ENCODE measurements at regions not wholly inside any gene's neighbourhood (a gene's known extent, or its start where the extent isn't known, plus 50 kb on each side); places are given as distances from the start of the nearest gene placed in this dataset.
A peak's percentile ranks its signal among the peaks of the same experiment; 100 is the strongest.

GRCh38 chr6:142561511-142562265, 259.9 kb downstream of the ADGRG6 start:
- DNase-seq (ENCODE audit: low read depth): no peak

- no peak for DNase-seq (ENCODE audit: low read depth)
Observed at GRCh38 chr6:142562865-142563264, 261.1 kb downstream of the ADGRG6 start.

- peak; percentile 34 for DNase-seq (ENCODE audit: low read depth)
Observed at GRCh38 chr6:142566628-142567396, 265.0 kb downstream of the ADGRG6 start.

DNA sequence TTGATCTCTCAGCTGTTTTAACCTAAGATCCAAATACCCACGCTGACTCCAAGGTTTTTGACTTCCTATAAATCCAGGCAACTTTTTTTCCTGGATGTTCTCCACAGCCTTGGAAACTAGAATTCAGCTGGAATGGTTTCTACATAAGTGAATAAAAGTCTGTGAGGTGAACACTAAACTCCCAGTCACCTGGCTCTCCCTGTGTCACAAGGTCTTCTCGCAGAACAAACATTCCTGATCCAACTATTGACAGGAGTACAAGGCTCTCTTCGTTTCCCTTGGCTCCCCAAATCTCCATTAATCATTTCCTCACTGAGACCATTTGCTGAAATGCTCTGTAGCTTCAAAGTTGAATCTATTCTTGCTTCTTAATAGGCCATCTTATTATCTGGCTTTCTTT, 265.7 kb downstream of the ADGRG6 start:
- no peak for DNase-seq (ENCODE audit: low read depth)

- no peak for DNase-seq (ENCODE audit: low read depth)
Observed at GRCh38 chr6:142568857-142569597, 267.2 kb downstream of the ADGRG6 start.

GRCh38 chr6:142569676-142570075, 267.9 kb downstream of the ADGRG6 start:
- DNase-seq (ENCODE audit: low read depth): no peak

DNA sequence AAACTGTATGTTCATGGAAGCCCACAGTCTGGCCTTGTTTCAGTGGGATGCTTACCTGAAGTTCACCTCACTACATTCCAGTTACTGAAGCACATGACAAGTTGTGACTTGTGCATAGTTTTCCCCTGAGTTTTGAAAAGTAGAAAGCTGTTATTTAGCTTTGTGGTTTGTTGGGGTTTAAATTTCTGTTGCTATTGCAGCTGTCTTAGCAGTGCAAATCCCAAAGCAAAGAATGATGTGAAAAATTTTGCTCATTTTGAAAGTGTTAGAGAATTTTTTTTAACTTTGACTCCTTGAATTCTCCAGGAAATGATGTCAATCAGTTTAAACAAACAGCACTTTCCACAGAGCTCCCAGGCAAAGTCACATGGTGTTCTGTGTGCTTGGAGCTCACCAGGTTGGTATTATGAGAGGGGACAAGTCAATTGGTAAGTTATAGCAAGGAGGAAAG, 268.4 kb downstream of the ADGRG6 start:
- DNase-seq (ENCODE audit: low read depth): no peak

DNA sequence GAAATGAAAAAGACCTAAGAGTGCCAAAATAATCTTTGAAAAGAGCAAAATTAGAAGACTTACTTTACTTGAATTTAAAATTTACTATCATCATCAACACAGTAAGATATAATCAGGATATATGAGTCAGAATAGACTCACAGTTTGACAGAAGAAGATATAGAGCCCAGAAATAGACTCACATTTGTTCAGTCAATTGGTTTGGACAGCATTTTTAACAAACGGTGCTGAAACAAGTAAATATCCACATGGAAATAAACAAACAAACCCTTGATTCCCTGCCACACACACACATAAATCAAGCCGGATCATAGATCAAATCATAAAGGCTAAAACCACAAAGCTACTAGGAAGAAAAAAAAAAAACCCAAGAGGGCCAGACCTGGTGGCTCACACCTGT, 291.1 kb downstream of the ADGRG6 start:
- DNase-seq (ENCODE audit: low read depth): no peak

DNA sequence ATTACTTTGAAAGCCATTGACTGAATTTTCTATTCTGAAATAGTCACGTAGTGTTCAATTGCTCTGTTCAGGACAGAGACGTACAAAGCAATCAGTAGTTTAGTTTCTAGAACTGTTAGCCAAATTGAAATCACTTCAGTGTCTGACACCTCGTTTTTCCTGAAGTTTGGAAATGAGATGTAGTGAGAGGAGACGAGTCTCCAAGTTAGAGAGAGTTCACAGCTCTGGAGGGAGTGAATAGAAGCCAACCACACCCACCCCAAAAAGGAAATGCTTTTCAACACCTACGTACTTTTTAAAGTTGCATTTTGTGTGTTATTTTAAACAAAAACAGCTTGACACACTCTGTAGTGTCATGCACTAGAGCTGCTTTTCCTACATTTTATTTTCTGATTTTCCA, 296.0 kb downstream of the ADGRG6 start:
- DNase-seq (ENCODE audit: low read depth): no peak

GRCh38 chr6:142601427-142601826, 299.6 kb downstream of the ADGRG6 start:
- no peak for DNase-seq (ENCODE audit: low read depth)

- no peak for DNase-seq (ENCODE audit: low read depth)
Observed at GRCh38 chr6:142602972-142603371, 301.2 kb downstream of the ADGRG6 start.

GRCh38 chr6:142605922-142606485, 304.2 kb downstream of the ADGRG6 start:
- DNase-seq (ENCODE audit: low read depth): peak; percentile 49

DNA sequence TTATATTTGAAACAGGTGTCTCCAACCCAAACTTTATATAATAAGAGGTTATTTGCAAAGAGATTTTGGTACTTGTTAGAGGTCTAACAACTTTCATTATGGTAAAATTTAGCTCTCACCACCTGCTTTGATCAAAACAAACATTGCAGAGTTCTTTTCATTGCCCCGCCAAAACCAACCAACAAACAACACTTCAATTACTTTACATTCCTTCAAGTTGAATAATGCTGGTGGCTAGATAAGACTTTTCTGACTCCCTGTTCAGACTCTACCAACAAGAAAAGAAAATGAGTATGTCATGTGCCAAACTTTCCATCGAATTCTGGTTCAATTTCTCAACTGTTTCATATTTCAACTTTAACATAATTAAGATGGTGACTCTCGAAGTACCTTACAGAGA, 311.1 kb downstream of the ADGRG6 start:
- no peak for DNase-seq (ENCODE audit: low read depth)

DNA sequence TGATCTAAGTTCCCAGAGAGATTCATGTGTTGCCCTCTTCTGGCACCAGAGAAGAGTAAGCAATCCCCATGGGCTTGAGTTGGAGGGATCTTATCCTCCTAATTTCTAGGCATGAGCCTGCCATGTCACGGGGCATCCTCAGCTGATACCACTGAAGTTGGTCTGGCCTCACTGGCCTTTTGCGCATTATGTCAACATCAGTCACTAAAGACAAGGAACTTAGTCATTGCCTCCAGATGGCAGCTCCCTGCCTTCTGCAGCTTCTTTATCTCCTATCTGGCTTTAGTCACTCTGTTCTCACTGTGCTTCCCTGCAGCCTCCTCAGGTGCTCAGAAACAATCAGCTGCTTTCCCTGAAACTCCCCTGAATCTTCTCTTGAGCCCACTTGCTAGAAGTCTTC, 312.2 kb downstream of the ADGRG6 start:
- DNase-seq (ENCODE audit: low read depth): no peak

- DNase-seq (ENCODE audit: low read depth): no peak
Observed at GRCh38 chr6:142617158-142617557, 315.4 kb downstream of the ADGRG6 start.

GRCh38 chr6:142621822-142622221, 320.0 kb downstream of the ADGRG6 start:
- DNase-seq (ENCODE audit: low read depth): no peak

DNA sequence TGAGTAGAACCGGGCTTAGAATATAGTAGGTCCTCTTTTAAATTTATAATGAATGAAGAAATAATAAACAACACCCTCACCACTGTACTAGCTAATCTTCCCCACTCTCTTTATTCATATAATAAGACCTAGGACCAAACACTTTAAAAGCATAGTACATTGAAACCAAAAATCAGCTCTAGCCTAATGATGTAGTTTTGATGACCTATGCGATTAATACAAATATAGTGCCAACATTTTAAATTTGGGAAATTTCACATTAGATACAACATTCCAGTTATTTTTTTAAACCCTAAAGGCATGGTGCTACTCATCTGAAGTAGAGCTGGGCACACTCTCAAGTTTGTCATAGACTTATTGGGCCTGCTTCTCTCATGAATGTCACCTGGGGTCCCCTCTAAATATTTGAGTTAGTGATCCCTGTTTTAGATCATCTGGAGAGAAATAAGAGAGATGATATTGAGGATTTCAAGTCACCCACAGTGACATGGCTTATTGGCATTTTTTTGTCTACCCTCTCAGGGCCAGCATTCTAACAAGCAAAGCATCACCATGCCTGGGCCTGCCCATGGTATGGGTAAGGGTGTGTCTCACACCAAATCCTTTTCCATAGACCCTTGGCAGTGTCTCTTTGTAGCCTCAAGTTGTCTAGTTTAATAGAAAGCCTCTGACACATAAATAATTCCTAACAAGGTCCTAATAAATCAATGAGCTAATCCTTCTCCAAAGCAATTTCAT, 319.8 kb downstream of the HIVEP2 start:
- no peak for DNase-seq (ENCODE audit: low read depth)

- DNase-seq (ENCODE audit: low read depth): no peak
Observed at GRCh38 chr6:142627474-142627873, 317.5 kb downstream of the HIVEP2 start.

DNA sequence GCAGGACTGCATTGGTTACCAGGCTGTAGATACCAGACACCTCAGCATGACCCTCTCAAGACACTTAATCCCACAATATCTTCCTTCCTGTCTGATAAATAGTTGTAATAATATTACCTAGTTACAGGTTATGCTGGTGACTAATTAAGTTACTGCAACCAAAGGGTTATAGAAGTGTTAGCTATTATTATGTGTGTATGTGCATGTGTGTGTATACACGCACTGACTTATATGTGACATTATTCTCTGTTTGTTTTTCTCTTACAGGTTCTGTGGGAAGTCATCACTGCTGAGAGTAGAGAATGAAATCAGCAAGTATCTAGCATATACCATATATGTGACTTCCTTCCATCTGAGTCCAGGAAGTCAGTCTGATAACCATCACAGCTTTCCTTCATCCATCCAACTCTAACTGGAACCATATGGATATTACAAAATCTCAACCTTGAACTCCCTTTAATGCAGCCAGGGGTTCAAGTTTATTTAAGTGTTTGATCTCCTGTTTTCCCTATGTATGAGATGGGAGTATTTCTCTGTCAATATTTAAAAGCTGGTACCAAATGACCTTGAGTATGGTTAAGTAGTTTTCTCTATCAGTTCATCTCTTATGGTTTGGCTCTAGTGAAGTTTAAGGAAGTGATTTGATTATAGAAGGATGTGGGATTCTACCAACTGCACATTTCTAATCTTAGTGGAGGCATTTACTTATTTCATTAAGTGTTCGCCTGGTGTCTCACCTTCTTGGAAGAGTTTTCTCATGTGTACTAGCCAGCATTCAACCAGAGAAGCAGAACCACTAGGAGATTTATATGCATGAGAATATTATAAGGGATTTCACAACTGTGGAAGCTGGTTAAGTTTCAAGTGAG, 313.2 kb downstream of the HIVEP2 start:
- no peak for DNase-seq (ENCODE audit: low read depth)

DNA sequence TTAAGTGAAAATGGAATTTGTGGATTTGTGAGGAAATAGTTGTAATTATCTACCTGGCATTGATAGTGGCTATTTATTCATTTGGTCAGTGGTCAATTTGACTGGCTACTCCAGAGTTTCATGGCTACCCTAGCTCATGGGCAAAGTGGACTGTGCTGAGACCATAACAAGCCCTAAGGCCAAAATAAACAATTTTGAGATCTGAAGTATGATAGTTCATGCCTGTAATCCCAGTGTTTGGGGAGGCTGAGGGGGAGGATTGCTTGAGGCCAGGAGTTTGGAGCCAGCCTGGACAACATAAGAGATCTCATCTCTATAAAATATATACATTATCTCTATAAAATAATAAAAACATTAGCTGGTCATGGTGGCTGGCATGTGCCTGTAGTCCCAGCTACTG, 311.7 kb downstream of the HIVEP2 start:
- no peak for DNase-seq (ENCODE audit: low read depth)

DNA sequence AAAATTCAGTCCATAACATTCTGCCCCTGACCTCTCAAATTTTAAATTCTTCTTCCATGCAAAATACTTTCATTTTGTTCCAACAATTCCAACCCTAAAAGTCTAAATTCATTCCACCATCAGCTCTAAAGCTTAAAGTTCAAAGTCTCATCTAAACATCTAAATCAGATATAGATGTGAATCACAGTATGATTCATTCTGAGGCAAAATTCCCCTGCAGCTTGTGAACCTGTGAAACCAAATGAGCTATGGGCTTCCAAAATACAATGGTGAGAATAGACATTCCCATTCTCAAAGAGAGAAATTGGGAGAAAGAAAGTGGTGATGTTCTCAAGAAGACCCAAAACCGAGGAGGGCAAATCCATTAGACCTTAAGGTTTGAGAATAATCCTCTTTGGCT, 309.8 kb downstream of the HIVEP2 start:
- no peak for DNase-seq (ENCODE audit: low read depth)

Data from fibroblast of the conjunctiva (primary cell).